HCT116 (cell line): ENCODE measurements at regions not wholly inside any gene's neighbourhood (a gene's known extent, or its start where the extent isn't known, plus 50 kb on each side); places are given as distances from the start of the nearest gene placed in this dataset.

Experiments used
- ATAC-seq: fragments of 200-7000 bp; cut with Tn5 transposase; 2 replicates; pipeline ENCODE4 v1.9.1; 2020; ENCODE audit warnings: mild to moderate bottlenecking, moderate library complexity
- BruUV-seq: library from RNA; stranded (reverse); fragments of 400-500 nt; replicated peaks from 2 replicates; lab custom pipeline; 2021; lab: Mats Ljungman, UMichigan
- CTCF ChIA-PET: fragments of 300-600 bp; sonication (Branson Sonifier 250); formaldehyde crosslinking; loops from one replicate; lab custom pipeline; 2021; ENCODE audit warnings: antibody characterized with exemption; lab: Charles Lee
- POLR2A ChIA-PET: fragments of 300-600, 350-600 bp; sonication (Branson Sonifier 250); formaldehyde crosslinking; loops from one replicate; lab custom pipeline; 2021; ENCODE audit warnings: antibody characterized with exemption; lab: Charles Lee
- RAD21 ChIA-PET, 2 experiments: fragments of 300-600 bp; sonication (Branson Sonifier 250); formaldehyde crosslinking; loops; one replicate each; lab custom pipeline; 2023; ENCODE audit warnings: low total read pairs in 2 of 2; ENCODE audit not compliant: uncharacterized antibody in 2 of 2, unreplicated experiment in 2 of 2, low non-redundant PET in 1 of 2; lab: Charles Lee
- DNase-seq: peaks from one replicate; pipeline ENCODE4 v3.0.0-alpha.2; 2010; ENCODE audit warnings: low read depth, low spot score
- H2AFZ ChIP-seq: fragments of 200-600 bp; shearing (Covaris generic), sonication (generic); 2 replicates; pipeline ENCODE4 v1.6.1; 2017; ENCODE audit warnings: low read depth, mixed run types, mixed read lengths, antibody characterized with exemption, low read length; ENCODE audit not compliant: poor library complexity, severe bottlenecking
- H3K27ac ChIP-seq: 2 replicates; pipeline ENCODE4 v1.5.1; 2012; ENCODE audit warnings: low read depth, low read length
- H3K27me3 ChIP-seq: fragments of 200-600 bp; sonication (generic); 2 replicates; pipeline ENCODE4 v1.6.1; 2016; ENCODE audit warnings: mixed run types, low read length, mixed read lengths; ENCODE audit not compliant: insufficient read depth
- H3K36me3 ChIP-seq, 2 experiments: fragments of 200-500 bp in 1 of 2; fragments of 200-600 bp in 1 of 2; sonication (Bioruptor generic) in 1 of 2; sonication (generic) in 1 of 2; 2 replicates each; pipeline versions ENCODE4 v1.5.1 to v1.6.1; 2014 to 2016; ENCODE audit warnings: low read length in 2 of 2, inconsistent platforms in 1 of 2, mixed read lengths in 1 of 2, mixed run types in 1 of 2; ENCODE audit not compliant: insufficient read depth in 2 of 2, control insufficient read depth in 1 of 2
- H3K4me1 ChIP-seq, 2 experiments: fragments of 200-600 bp in 1 of 2; sonication (generic) in 1 of 2; 2 replicates each; pipeline versions ENCODE4 v1.5.1 to v1.6.1; 2012 to 2017; ENCODE audit warnings: low read length in 2 of 2, inconsistent platforms in 1 of 2, mild to moderate bottlenecking in 1 of 2, mixed read lengths in 1 of 2, mixed run types in 1 of 2, moderate library complexity in 1 of 2; ENCODE audit not compliant: insufficient read depth in 2 of 2, control insufficient read depth in 1 of 2
- H3K4me2 ChIP-seq: fragments of 200-600 bp; sonication (generic); 2 replicates; pipeline ENCODE4 v1.6.1; 2017; ENCODE audit warnings: mixed run types, low read length, mixed read lengths
- H3K4me3 ChIP-seq, 2 experiments: fragments of 200-600 bp in 1 of 2; sonication (generic) in 1 of 2; replicated peaks in 1 of 2; 2 replicates each; pipeline ENCODE4 v1.5.1; 2011 to 2016; ENCODE audit warnings: low read length in 2 of 2, control low read depth in 1 of 2, low read depth in 1 of 2, mild to moderate bottlenecking in 1 of 2, mixed read lengths in 1 of 2, mixed run types in 1 of 2
- H3K79me2 ChIP-seq: fragments of 200-600 bp; sonication (generic); 2 replicates; pipeline ENCODE4 v1.6.1; 2017; ENCODE audit warnings: mild to moderate bottlenecking, mixed run types, low read length, moderate library complexity, mixed read lengths; ENCODE audit not compliant: insufficient read depth
- H3K9ac ChIP-seq: fragments of 200-600 bp; sonication (generic); 2 replicates; pipeline ENCODE4 v1.6.1; 2016; ENCODE audit warnings: low read length, mixed read lengths
- H3K9me2 ChIP-seq: fragments of 200-600 bp; sonication (generic), shearing (Covaris generic); 2 replicates; pipeline ENCODE4 v1.6.1; 2017; ENCODE audit warnings: mixed run types, mild to moderate bottlenecking, moderate library complexity; ENCODE audit not compliant: insufficient read depth
- H3K9me3 ChIP-seq, 2 experiments: fragments of 200-500 bp in 1 of 2; fragments of 200-600 bp in 1 of 2; sonication (Bioruptor generic) in 1 of 2; sonication (generic) in 1 of 2; 2 replicates each; pipeline ENCODE4 v1.6.1; 2014 to 2017; ENCODE audit warnings: low read length in 2 of 2, mixed read lengths in 2 of 2, inconsistent platforms in 1 of 2, low read depth in 1 of 2, mild to moderate bottlenecking in 1 of 2, mixed run types in 1 of 2, moderate library complexity in 1 of 2; ENCODE audit not compliant: control insufficient read depth in 1 of 2, insufficient read depth in 1 of 2
- H4K20me1 ChIP-seq: fragments of 200-600 bp; sonication (generic), shearing (Covaris generic); 2 replicates; pipeline ENCODE4 v1.6.1; 2017; ENCODE audit warnings: mixed run types, mild to moderate bottlenecking, moderate library complexity; ENCODE audit not compliant: insufficient read depth
- CEBPB ChIP-seq: IDR thresholded peaks from 2 replicates; pipeline ENCODE4 v1.6.1; 2012; ENCODE audit warnings: low read depth
- ELF1 ChIP-seq: IDR thresholded peaks from 2 replicates; pipeline ENCODE4 v1.6.1; 2012; ENCODE audit warnings: low read depth, borderline replicate concordance
- EZH2 ChIP-seq: fragments of 200-600 bp; sonication (generic); IDR thresholded peaks from 2 replicates; pipeline ENCODE4 v1.6.1; 2017; ENCODE audit warnings: antibody characterized with exemption, mixed run types
- EZH2phosphoT487 ChIP-seq: fragments of 200-600 bp; IDR thresholded peaks from 2 replicates; pipeline ENCODE4 v1.6.1; 2018; ENCODE audit warnings: antibody characterized with exemption, borderline replicate concordance
- FOSL1 ChIP-seq: IDR thresholded peaks from 2 replicates; pipeline ENCODE4 v1.6.1; 2012; ENCODE audit warnings: low read depth
- JUND ChIP-seq: IDR thresholded peaks from 2 replicates; pipeline ENCODE4 v1.6.1; 2012
- POLR2A ChIP-seq: IDR thresholded peaks from 2 replicates; pipeline ENCODE4 v1.7.0; 2011; ENCODE audit warnings: borderline replicate concordance; ENCODE audit not compliant: insufficient read depth, insufficient read length; ENCODE audit errors: extremely low read depth
- POLR2AphosphoS5 ChIP-seq: IDR thresholded peaks from 2 replicates; pipeline ENCODE4 v1.6.1; 2011; ENCODE audit warnings: mild to moderate bottlenecking, low read depth, low read length, moderate library complexity
- RAD21 ChIP-seq: IDR thresholded peaks from 2 replicates; pipeline ENCODE4 v1.6.1; 2012; ENCODE audit warnings: low read depth, mild to moderate bottlenecking
- SP1 ChIP-seq: IDR thresholded peaks from 2 replicates; pipeline ENCODE4 v1.6.1; 2012; ENCODE audit warnings: low read depth
- SRF ChIP-seq: IDR thresholded peaks from 2 replicates; pipeline ENCODE4 v1.6.1; 2012; ENCODE audit warnings: low read depth
- TCF7L2 ChIP-seq: IDR thresholded peaks from 2 replicates; pipeline ENCODE4 v1.7.0; 2011; ENCODE audit warnings: borderline replicate concordance, inconsistent platforms; ENCODE audit not compliant: insufficient read depth, insufficient read length; ENCODE audit errors: extremely low read depth
- YY1 ChIP-seq: IDR thresholded peaks from 2 replicates; pipeline ENCODE4 v1.6.1; 2011; ENCODE audit warnings: low read length, low read depth, moderate library complexity, mild to moderate bottlenecking; ENCODE audit not compliant: insufficient replicate concordance; ENCODE audit errors: extremely low read depth
- ZNF274 ChIP-seq: fragments of 200-500 bp; sonication (Bioruptor generic); IDR thresholded peaks from 2 replicates; pipeline ENCODE4 v1.6.1; 2014; ENCODE audit warnings: mild to moderate bottlenecking, low read depth, low read length, inconsistent platforms
- intact Hi-C: fragments of 100-400 bp; cut with micrococcal nuclease; formaldehyde crosslinking; loops from 2 replicates; pipeline ENCODE4 v1.10.0; 2022
- TF ChIP-seq, protein P1 (sequence below): IDR thresholded peaks from 2 replicates; pipeline ENCODE4 v1.6.1; 2012; ENCODE audit warnings: low read depth
- TF ChIP-seq, protein P2 (sequence below): IDR thresholded peaks from 2 replicates; pipeline ENCODE4 v1.6.1; 2011; ENCODE audit warnings: mild to moderate bottlenecking, low read length, moderate library complexity; ENCODE audit not compliant: insufficient replicate concordance; ENCODE audit errors: extremely low read depth
- TF ChIP-seq, protein P3 (sequence below), 3 experiments: fragments of 200-600 bp in 1 of 3; sonication (generic) in 1 of 3; IDR thresholded peaks in 2 of 3; conservative IDR thresholded peaks in 1 of 3; 2 replicates each; pipeline ENCODE4 v1.5.1; 2012 to 2017; ENCODE audit warnings: low read depth in 2 of 3, low read length in 2 of 3, antibody characterized with exemption in 1 of 3, borderline replicate concordance in 1 of 3, control low read depth in 1 of 3, mild to moderate bottlenecking in 1 of 3, mixed read lengths in 1 of 3, mixed run types in 1 of 3, moderate library complexity in 1 of 3; ENCODE audit not compliant: insufficient read depth in 1 of 3

DNA sequence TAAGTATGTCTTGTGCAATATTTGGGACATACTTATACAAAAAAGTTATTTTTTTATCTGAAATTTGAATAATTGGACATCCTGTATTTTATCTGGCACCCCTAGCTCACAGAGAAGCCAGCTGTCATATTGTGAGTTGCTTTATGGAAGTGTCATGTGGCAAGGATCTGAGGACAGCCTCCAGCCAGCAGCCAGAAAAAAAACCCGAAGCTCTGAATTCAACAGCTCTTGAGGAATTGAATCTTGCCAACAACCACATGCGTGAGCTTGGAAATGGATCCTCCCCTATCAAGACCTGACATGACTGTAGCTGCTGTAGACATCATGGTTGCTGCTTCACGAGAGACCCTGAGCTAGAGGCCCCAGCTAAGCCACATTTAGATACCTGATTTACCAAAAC lies 187.2 kb upstream of the SHISA6 start:
- TF ChIP-seq ELF1, result no peak
- TF ChIP-seq, protein P1, sequence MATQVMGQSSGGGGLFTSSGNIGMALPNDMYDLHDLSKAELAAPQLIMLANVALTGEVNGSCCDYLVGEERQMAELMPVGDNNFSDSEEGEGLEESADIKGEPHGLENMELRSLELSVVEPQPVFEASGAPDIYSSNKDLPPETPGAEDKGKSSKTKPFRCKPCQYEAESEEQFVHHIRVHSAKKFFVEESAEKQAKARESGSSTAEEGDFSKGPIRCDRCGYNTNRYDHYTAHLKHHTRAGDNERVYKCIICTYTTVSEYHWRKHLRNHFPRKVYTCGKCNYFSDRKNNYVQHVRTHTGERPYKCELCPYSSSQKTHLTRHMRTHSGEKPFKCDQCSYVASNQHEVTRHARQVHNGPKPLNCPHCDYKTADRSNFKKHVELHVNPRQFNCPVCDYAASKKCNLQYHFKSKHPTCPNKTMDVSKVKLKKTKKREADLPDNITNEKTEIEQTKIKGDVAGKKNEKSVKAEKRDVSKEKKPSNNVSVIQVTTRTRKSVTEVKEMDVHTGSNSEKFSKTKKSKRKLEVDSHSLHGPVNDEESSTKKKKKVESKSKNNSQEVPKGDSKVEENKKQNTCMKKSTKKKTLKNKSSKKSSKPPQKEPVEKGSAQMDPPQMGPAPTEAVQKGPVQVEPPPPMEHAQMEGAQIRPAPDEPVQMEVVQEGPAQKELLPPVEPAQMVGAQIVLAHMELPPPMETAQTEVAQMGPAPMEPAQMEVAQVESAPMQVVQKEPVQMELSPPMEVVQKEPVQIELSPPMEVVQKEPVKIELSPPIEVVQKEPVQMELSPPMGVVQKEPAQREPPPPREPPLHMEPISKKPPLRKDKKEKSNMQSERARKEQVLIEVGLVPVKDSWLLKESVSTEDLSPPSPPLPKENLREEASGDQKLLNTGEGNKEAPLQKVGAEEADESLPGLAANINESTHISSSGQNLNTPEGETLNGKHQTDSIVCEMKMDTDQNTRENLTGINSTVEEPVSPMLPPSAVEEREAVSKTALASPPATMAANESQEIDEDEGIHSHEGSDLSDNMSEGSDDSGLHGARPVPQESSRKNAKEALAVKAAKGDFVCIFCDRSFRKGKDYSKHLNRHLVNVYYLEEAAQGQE, result no peak
- no peak for TF ChIP-seq TCF7L2
- no peak for TF ChIP-seq ZNF274
- TF ChIP-seq EZH2phosphoT487, result no peak
- no peak for TF ChIP-seq SRF
- TF ChIP-seq RAD21, result no peak
- TF ChIP-seq JUND, result no peak
- TF ChIP-seq SP1, result no peak
- TF ChIP-seq, protein P2, sequence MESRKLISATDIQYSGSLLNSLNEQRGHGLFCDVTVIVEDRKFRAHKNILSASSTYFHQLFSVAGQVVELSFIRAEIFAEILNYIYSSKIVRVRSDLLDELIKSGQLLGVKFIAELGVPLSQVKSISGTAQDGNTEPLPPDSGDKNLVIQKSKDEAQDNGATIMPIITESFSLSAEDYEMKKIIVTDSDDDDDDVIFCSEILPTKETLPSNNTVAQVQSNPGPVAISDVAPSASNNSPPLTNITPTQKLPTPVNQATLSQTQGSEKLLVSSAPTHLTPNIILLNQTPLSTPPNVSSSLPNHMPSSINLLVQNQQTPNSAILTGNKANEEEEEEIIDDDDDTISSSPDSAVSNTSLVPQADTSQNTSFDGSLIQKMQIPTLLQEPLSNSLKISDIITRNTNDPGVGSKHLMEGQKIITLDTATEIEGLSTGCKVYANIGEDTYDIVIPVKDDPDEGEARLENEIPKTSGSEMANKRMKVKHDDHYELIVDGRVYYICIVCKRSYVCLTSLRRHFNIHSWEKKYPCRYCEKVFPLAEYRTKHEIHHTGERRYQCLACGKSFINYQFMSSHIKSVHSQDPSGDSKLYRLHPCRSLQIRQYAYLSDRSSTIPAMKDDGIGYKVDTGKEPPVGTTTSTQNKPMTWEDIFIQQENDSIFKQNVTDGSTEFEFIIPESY, result no peak
- TF ChIP-seq EZH2, result no peak
- no peak for TF ChIP-seq FOSL1
- no peak for TF ChIP-seq YY1
- TF ChIP-seq, protein P3, sequence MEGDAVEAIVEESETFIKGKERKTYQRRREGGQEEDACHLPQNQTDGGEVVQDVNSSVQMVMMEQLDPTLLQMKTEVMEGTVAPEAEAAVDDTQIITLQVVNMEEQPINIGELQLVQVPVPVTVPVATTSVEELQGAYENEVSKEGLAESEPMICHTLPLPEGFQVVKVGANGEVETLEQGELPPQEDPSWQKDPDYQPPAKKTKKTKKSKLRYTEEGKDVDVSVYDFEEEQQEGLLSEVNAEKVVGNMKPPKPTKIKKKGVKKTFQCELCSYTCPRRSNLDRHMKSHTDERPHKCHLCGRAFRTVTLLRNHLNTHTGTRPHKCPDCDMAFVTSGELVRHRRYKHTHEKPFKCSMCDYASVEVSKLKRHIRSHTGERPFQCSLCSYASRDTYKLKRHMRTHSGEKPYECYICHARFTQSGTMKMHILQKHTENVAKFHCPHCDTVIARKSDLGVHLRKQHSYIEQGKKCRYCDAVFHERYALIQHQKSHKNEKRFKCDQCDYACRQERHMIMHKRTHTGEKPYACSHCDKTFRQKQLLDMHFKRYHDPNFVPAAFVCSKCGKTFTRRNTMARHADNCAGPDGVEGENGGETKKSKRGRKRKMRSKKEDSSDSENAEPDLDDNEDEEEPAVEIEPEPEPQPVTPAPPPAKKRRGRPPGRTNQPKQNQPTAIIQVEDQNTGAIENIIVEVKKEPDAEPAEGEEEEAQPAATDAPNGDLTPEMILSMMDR (IDR thresholded peaks at IDR 0.05 in 2 of 3, conservative IDR thresholded peaks at IDR 0.05 in 1 of 3; ENCODE audit: borderline replicate concordance in 1 of 3, insufficient read depth in 1 of 3, low read depth in 2 of 3, low read length in 2 of 3), result no peak
- no peak for TF ChIP-seq POLR2A
- no peak for TF ChIP-seq CEBPB
- TF ChIP-seq POLR2AphosphoS5, result no peak
- ATAC-seq, result no peak
- H2AFZ ChIP-seq, result no peak overlapping the region
- ChIA-PET RAD21 (no interaction called here), CTCF (no interaction called here), POLR2A (no interaction called here)
- no peaks in the 10 kb centered on the region for H3K36me3 ChIP-seq
- H3K79me2 ChIP-seq, result no peaks in the 10 kb centered on the region
- BruUV-seq, result no TSS peak
- H3K27ac ChIP-seq, result no peak overlapping the region
- no peak overlapping the region for H3K4me3 ChIP-seq
- H3K4me1 ChIP-seq, result no peaks in the 10 kb centered on the region
- no peaks in the 10 kb centered on the region for H3K27me3 ChIP-seq
- no peak for DNase-seq
- H3K9ac ChIP-seq, result no peak overlapping the region
- H4K20me1 ChIP-seq, result no peaks in the 10 kb centered on the region
- H3K4me2 ChIP-seq, result no peak overlapping the region
- no peaks in the 10 kb centered on the region for H3K9me2 ChIP-seq
- intact Hi-C loops, result no loop called here
- H3K9me3 ChIP-seq, result peaks cover 0 to 11% of the 10 kb centered on the region in 2 experiments; a peak in 1 of 4 replicates
